H9 (cell line): ENCODE measurements at regions not wholly inside any gene's neighbourhood (a gene's known extent, or its start where the extent isn't known, plus 50 kb on each side); places are given as distances from the start of the nearest gene placed in this dataset.

Source experiments
- DNase-seq: peaks from one replicate; pipeline ENCODE4 v3.0.0-alpha.2; 2017
- H2AFZ ChIP-seq: one replicate; pipeline ENCODE4 v1.6.1; 2013; ENCODE audit warnings: mild to moderate bottlenecking, low read length, control low read depth, moderate library complexity
- H2AK5ac ChIP-seq: 2 replicates; pipeline ENCODE4 v1.6.1; 2013; ENCODE audit warnings: low read length, control low read depth, mixed read lengths; ENCODE audit not compliant: insufficient read length
- H2BK120ac ChIP-seq: one replicate; pipeline ENCODE4 v1.6.1; 2013; ENCODE audit warnings: low read depth, mild to moderate bottlenecking, low read length, control low read depth, inconsistent platforms; ENCODE audit not compliant: poor library complexity, severe bottlenecking
- H2BK12ac ChIP-seq: 2 replicates; pipeline ENCODE4 v1.6.1; 2013; ENCODE audit warnings: low read length, control low read depth, mixed read lengths, low read depth; ENCODE audit not compliant: insufficient read length
- H2BK15ac ChIP-seq: 2 replicates; pipeline ENCODE4 v1.6.1; 2013; ENCODE audit warnings: low read depth, low read length, control low read depth
- H2BK20ac ChIP-seq: one replicate; pipeline ENCODE4 v1.6.1; 2013; ENCODE audit warnings: low read depth, mild to moderate bottlenecking, low read length, control low read depth, inconsistent platforms; ENCODE audit not compliant: poor library complexity, severe bottlenecking
- H2BK5ac ChIP-seq: 2 replicates; pipeline ENCODE4 v1.6.1; 2013; ENCODE audit warnings: low read length, control low read depth, mixed read lengths; ENCODE audit not compliant: insufficient read length
- H3K14ac ChIP-seq: 2 replicates; pipeline ENCODE4 v1.6.1; 2013; ENCODE audit warnings: low read length, control low read depth; ENCODE audit not compliant: insufficient read depth
- H3K18ac ChIP-seq: 2 replicates; pipeline ENCODE4 v1.6.1; 2013; ENCODE audit warnings: low read depth, mild to moderate bottlenecking, mixed read lengths, low read length, control low read depth; ENCODE audit not compliant: insufficient read length
- H3K23ac ChIP-seq: 2 replicates; pipeline ENCODE4 v1.6.1; 2013; ENCODE audit warnings: low read length, control low read depth, mixed read lengths, low read depth; ENCODE audit not compliant: insufficient read length
- H3K23me2 ChIP-seq: 2 replicates; pipeline ENCODE4 v1.6.1; 2013; ENCODE audit warnings: low read depth, mild to moderate bottlenecking, mixed read lengths, low read length, control low read depth; ENCODE audit not compliant: insufficient read length, poor library complexity, severe bottlenecking
- H3K27ac ChIP-seq: 2 replicates; pipeline ENCODE4 v1.5.1; 2013; ENCODE audit warnings: low read length, control low read depth, mixed read lengths, low read depth; ENCODE audit not compliant: insufficient read length
- H3K27me3 ChIP-seq: 2 replicates; pipeline ENCODE4 v1.6.1; 2013; ENCODE audit warnings: low read length, control low read depth, inconsistent platforms; ENCODE audit not compliant: insufficient read depth
- H3K4ac ChIP-seq: 2 replicates; pipeline ENCODE4 v1.6.1; 2013; ENCODE audit warnings: low read depth, mild to moderate bottlenecking, control low read depth, inconsistent platforms, low read length, moderate library complexity
- H3K4me1 ChIP-seq: 2 replicates; pipeline ENCODE4 v1.6.1; 2013; ENCODE audit warnings: low read length, control low read depth, inconsistent platforms; ENCODE audit not compliant: insufficient read depth
- H3K4me2 ChIP-seq: 2 replicates; pipeline ENCODE4 v1.6.1; 2013; ENCODE audit warnings: low read length, control low read depth, mixed read lengths; ENCODE audit not compliant: insufficient read length, insufficient read depth
- H3K56ac ChIP-seq: 2 replicates; pipeline ENCODE4 v1.6.1; 2013; ENCODE audit warnings: low read depth, mild to moderate bottlenecking, mixed read lengths, low read length, control low read depth; ENCODE audit not compliant: insufficient read length
- H3K79me1 ChIP-seq: 2 replicates; pipeline ENCODE4 v1.6.1; 2013; ENCODE audit warnings: low read depth, mild to moderate bottlenecking, moderate library complexity, low read length, control low read depth, inconsistent platforms; ENCODE audit not compliant: insufficient read depth, poor library complexity, severe bottlenecking
- H3K79me2 ChIP-seq: 2 replicates; pipeline ENCODE4 v1.6.1; 2013; ENCODE audit warnings: low read length, control low read depth, inconsistent platforms; ENCODE audit not compliant: insufficient read depth
- H3K9ac ChIP-seq: 2 replicates; pipeline ENCODE4 v1.6.1; 2013; ENCODE audit warnings: low read length, control low read depth, mixed read lengths; ENCODE audit not compliant: insufficient read length; ENCODE audit errors: extremely low read depth
- H3K9me3 ChIP-seq: one replicate; pipeline ENCODE4 v1.6.1; 2013; ENCODE audit warnings: low read depth, low read length, inconsistent platforms; ENCODE audit not compliant: control insufficient read depth
- H3T11ph ChIP-seq: one replicate; pipeline ENCODE4 v1.6.1; 2013; ENCODE audit warnings: mild to moderate bottlenecking, low read length, control low read depth, inconsistent platforms
- H4K20me1 ChIP-seq: one replicate; pipeline ENCODE4 v1.6.1; 2013; ENCODE audit not compliant: control insufficient read depth, insufficient read length, insufficient read depth
- H4K5ac ChIP-seq: 2 replicates; pipeline ENCODE4 v1.6.1; 2013; ENCODE audit warnings: low read depth, mild to moderate bottlenecking, mixed read lengths, low read length, control low read depth; ENCODE audit not compliant: insufficient read length
- H4K8ac ChIP-seq: replicated peaks from 2 replicates; pipeline ENCODE4 v1.6.1; 2013; ENCODE audit warnings: low read length, control low read depth, mixed read lengths, low read depth; ENCODE audit not compliant: insufficient read length
- H4K91ac ChIP-seq: 2 replicates; pipeline ENCODE4 v1.6.1; 2013; ENCODE audit warnings: low read depth, mild to moderate bottlenecking, moderate library complexity, mixed read lengths, low read length, control low read depth; ENCODE audit not compliant: insufficient read length
- H3K27ac Mint-ChIP-seq, 3 experiments: 2 replicates in 2 of 3; 3 replicates in 1 of 3; pipeline ENCODE4 v1.8.0; 2020 to 2021; ENCODE audit warnings: mixed read lengths in 3 of 3, mild to moderate bottlenecking in 1 of 3, moderate library complexity in 1 of 3
- H3K27me3 Mint-ChIP-seq: 2 replicates; pipeline ENCODE4 v1.8.0; 2021; ENCODE audit warnings: low read depth, mild to moderate bottlenecking, moderate library complexity, mixed read lengths
- H3K36me3 Mint-ChIP-seq, 3 experiments: 2 replicates in 2 of 3; 3 replicates in 1 of 3; pipeline ENCODE4 v1.8.0; 2020 to 2021; ENCODE audit warnings: low read depth in 3 of 3, mixed read lengths in 3 of 3; ENCODE audit not compliant: insufficient read depth in 1 of 3
- H3K4me1 Mint-ChIP-seq, 2 experiments: 2 replicates each; pipeline ENCODE4 v1.8.0; 2020; ENCODE audit warnings: mixed read lengths in 2 of 2
- H3K4me3 Mint-ChIP-seq, 2 experiments: 2 replicates in 1 of 2; 3 replicates in 1 of 2; pipeline ENCODE4 v1.8.0; 2020 to 2021; ENCODE audit warnings: mild to moderate bottlenecking in 2 of 2, mixed read lengths in 2 of 2, moderate library complexity in 1 of 2
- H3K9me3 Mint-ChIP-seq, 2 experiments: 2 replicates in 1 of 2; 3 replicates in 1 of 2; pipeline ENCODE4 v1.8.0; 2020; ENCODE audit warnings: mild to moderate bottlenecking in 2 of 2, mixed read lengths in 2 of 2, moderate library complexity in 1 of 2
- WGBS: extraction: QIAGEN DNeasy Blood & Tissue Kit; methylation state at CpG from one replicate; pipeline ENCODE4 v1.1.7; 2013; ENCODE audit warnings: missing lambda C conversion rate, low lambda C conversion rate, mixed read lengths; ENCODE audit not compliant: insufficient read length; ENCODE audit errors: extremely low coverage; 5-methylcytosine and 5-hydroxymethylcytosine counted together
- TF ChIP-seq, protein P1 (sequence below): fragments of 200-600 bp; sonication (generic); conservative IDR thresholded peaks from 3 replicates; pipeline ENCODE4 v1.8.0; 2021; ENCODE audit warnings: antibody characterized with exemption, mild to moderate bottlenecking

DNA sequence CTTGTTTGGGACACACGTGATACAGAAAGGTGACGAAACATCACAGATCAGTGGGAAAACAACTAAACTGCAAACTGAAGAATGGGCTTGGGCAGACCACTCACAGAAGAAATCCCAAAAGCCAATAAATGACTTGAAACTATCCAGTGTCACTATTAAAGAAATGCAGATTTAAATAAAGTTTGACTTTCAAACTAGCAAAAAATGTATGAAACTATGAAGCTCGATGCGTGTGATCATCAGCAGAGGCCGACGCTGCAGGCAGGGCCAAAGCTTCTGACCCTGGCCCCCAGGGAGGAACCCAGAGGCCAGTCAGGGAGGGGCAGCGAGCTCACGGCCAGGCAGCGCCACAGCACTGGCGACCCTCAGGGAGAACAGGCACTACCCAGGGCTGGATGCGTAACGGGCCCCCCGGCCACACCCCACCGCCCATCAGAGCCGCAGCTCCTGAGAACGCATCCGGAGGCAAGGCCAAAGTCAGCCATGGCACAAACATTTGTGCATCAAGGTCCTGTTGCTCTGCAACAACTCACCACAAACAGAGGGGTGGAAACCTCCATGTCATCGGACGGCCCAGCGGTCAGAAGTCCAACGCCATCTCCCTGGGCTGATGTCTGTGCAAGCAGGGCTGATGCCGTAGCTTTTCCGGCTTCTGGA is 94.1 kb downstream of the YTHDF1 start:
- H3K56ac ChIP-seq: no peak overlapping the region
- H4K5ac ChIP-seq: no peak overlapping the region
- peaks cover 9 to 12% of the 10 kb centered on the region in 2 experiments; a peak in 3 of 4 replicates for H3K4me1 Mint-ChIP-seq
- no peak overlapping the region for H2AK5ac ChIP-seq
- no peak overlapping the region for H2BK12ac ChIP-seq
- TF ChIP-seq, protein P1, sequence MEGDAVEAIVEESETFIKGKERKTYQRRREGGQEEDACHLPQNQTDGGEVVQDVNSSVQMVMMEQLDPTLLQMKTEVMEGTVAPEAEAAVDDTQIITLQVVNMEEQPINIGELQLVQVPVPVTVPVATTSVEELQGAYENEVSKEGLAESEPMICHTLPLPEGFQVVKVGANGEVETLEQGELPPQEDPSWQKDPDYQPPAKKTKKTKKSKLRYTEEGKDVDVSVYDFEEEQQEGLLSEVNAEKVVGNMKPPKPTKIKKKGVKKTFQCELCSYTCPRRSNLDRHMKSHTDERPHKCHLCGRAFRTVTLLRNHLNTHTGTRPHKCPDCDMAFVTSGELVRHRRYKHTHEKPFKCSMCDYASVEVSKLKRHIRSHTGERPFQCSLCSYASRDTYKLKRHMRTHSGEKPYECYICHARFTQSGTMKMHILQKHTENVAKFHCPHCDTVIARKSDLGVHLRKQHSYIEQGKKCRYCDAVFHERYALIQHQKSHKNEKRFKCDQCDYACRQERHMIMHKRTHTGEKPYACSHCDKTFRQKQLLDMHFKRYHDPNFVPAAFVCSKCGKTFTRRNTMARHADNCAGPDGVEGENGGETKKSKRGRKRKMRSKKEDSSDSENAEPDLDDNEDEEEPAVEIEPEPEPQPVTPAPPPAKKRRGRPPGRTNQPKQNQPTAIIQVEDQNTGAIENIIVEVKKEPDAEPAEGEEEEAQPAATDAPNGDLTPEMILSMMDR: no peak
- H2BK15ac ChIP-seq: no peak overlapping the region
- H3T11ph ChIP-seq: no peak overlapping the region
- no peak overlapping the region for H3K23ac ChIP-seq
- no peak overlapping the region for H4K8ac ChIP-seq
- H2BK120ac ChIP-seq: no peak overlapping the region
- H3K4me2 ChIP-seq: no peak overlapping the region
- H4K91ac ChIP-seq: no peak overlapping the region
- H3K4me1 ChIP-seq: no peaks in the 10 kb centered on the region
- no peak overlapping the region for H3K9ac ChIP-seq
- H3K27ac Mint-ChIP-seq: no peak overlapping the region
- no peaks in the 10 kb centered on the region for H4K20me1 ChIP-seq
- no peaks in the 10 kb centered on the region for H3K9me3 ChIP-seq
- H3K36me3 Mint-ChIP-seq: no peaks in the 10 kb centered on the region
- DNase-seq: peak; percentile 17
- H3K79me1 ChIP-seq: no peaks in the 10 kb centered on the region
- no peak overlapping the region for H3K4ac ChIP-seq
- H2BK5ac ChIP-seq: no peak overlapping the region
- H3K18ac ChIP-seq: no peak overlapping the region
- no peak overlapping the region for H3K27ac ChIP-seq
- no peaks in the 10 kb centered on the region for H3K9me3 Mint-ChIP-seq
- H3K4me3 Mint-ChIP-seq: no peak overlapping the region
- H2AFZ ChIP-seq: no peak overlapping the region
- H3K27me3 Mint-ChIP-seq: peaks cover 23% of the 10 kb centered on the region
- no peak overlapping the region for H2BK20ac ChIP-seq
- WGBS: no CpG with 5 or more reads among the region's 23 CpGs
- H3K79me2 ChIP-seq: no peaks in the 10 kb centered on the region
- H3K27me3 ChIP-seq: no peaks in the 10 kb centered on the region
- H3K14ac ChIP-seq: 0 out of 2 replicates have a peak overlapping the region, but pooled peaks have one; percentile 16
- H3K23me2 ChIP-seq: no peaks in the 10 kb centered on the region
